Right lobe of liver (tissue), 4 donors: ENCODE measurements at regions not wholly inside any gene's neighbourhood (a gene's known extent, or its start where the extent isn't known, plus 50 kb on each side); places are given as distances from the start of the nearest gene placed in this dataset.

Experiments used
- CTCF ChIP-seq, 4 donors: fragments of 200-600 bp in 3 of 4; fragments of 450-650 bp in 1 of 4; IDR thresholded peaks; one replicate each; pipeline versions ENCODE4 v1.5.1 to v1.8.0; 2016 to 2022; ENCODE audit warnings: antibody characterized with exemption in 4 of 4, mild to moderate bottlenecking in 2 of 4
- POLR2A ChIP-seq: fragments of 450-650 bp; IDR thresholded peaks from one replicate; pipeline ENCODE4 v1.6.1; 2017; ENCODE audit warnings: antibody characterized with exemption, mild to moderate bottlenecking
- donor health status: DM: no; HTN: no; CAD: no.
- donor health status: DM: no; HTN: no; CAD: no.
- donor health status: DM: no; HTN: yes; CAD: no.

- TF ChIP-seq CTCF (IDR thresholded peaks at IDR 0.05) (no peak), POLR2A (no peak)
Measured at GRCh38 chr15:95875121-95875643, 455.3 kb upstream of the NR2F2 start.
